GM12891 (cell line): ENCODE measurements at regions not wholly inside any gene's neighbourhood (a gene's known extent, or its start where the extent isn't known, plus 50 kb on each side); places are given as distances from the start of the nearest gene placed in this dataset.

Experiments
- PAX5 ChIP-seq: IDR thresholded peaks from 2 replicates; pipeline ENCODE4 v1.6.1; 2011; ENCODE audit warnings: low read length, moderate library complexity, mild to moderate bottlenecking; ENCODE audit not compliant: insufficient read depth, severe bottlenecking
- POLR2A ChIP-seq: IDR thresholded peaks from 2 replicates; pipeline ENCODE4 v1.6.1; 2011; ENCODE audit warnings: low read depth, low read length, control low read depth
- POLR2AphosphoS5 ChIP-seq: IDR thresholded peaks from 2 replicates; pipeline ENCODE4 v1.6.1; 2011; ENCODE audit warnings: low read depth, low read length, control low read depth
- SPI1 ChIP-seq: IDR thresholded peaks from 2 replicates; pipeline ENCODE4 v1.6.1; 2011; ENCODE audit warnings: low read depth, low read length, control low read depth
- TAF1 ChIP-seq: IDR thresholded peaks from 2 replicates; pipeline ENCODE4 v1.6.1; 2011; ENCODE audit warnings: low read depth, low read length, control low read depth

DNA sequence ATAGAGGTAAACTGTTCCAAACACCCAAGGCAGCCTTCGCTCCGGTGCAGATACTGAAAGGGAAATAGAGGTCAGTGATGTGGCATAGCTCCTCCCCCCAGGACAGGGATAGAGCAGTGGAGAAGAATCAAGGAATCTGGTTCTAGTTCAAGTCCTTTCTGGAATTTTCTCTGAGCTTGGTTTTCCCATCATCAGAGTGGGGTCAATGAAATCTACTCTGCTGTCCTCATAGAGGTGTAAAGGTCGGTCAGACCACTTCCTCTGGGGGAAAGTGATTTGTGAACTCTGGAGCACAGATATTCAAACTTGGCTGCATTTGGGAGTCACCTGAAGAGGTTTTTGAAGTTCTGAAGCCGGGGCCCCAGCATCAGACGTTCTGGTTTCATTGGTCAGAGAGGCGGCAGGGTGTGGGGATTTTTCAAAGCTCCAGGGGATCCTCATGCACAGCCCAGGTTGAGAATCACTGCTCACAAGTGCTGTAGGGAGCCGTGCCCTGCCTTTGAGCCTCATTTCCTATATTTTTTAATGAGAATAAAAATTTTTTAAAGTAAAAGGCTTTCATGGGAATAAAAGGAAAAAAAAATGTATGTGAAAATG, 105.7 kb upstream of the RAD23B start:
- TF ChIP-seq POLR2AphosphoS5 (no peak), POLR2A (no peak), TAF1 (no peak), SPI1 (no peak), PAX5 (no peak)
